Neural cell (in vitro differentiated cells): ENCODE measurements at regions not wholly inside any gene's neighbourhood (a gene's known extent, or its start where the extent isn't known, plus 50 kb on each side); places are given as distances from the start of the nearest gene placed in this dataset.
"Not testable (repeated sequence)": the region's sequence is repeated elsewhere in the genome, so short reads cannot be mapped to it uniquely, and the experiment has no call there.

Experiments
- H2AFZ ChIP-seq: fragments of 200-600, 300-800 bp; sonication (generic), shearing (Covaris generic); 2 replicates; pipeline ENCODE4 v1.6.0; 2014; ENCODE audit warnings: low read depth, mild to moderate bottlenecking, antibody characterized with exemption, low read length, moderate library complexity
- H3F3A ChIP-seq: fragments of 200-600 bp; shearing (Covaris generic); 2 replicates; pipeline ENCODE4 v1.6.1; 2016; ENCODE audit warnings: mild to moderate bottlenecking, moderate library complexity, mixed read lengths, antibody characterized with exemption, low read length; ENCODE audit not compliant: insufficient read depth, poor library complexity, severe bottlenecking
- H3K27ac ChIP-seq: fragments of 200-600, 300-800 bp; sonication (generic), shearing (Covaris generic); 2 replicates; pipeline ENCODE4 v1.5.1; 2014; ENCODE audit warnings: mild to moderate bottlenecking, low read length, moderate library complexity
- H3K27me3 ChIP-seq: fragments of 300-800, 200-600 bp; sonication (generic), shearing (Covaris generic); 2 replicates; pipeline ENCODE4 v1.6.0; 2014; ENCODE audit warnings: mild to moderate bottlenecking, low read depth, low read length, moderate library complexity; ENCODE audit not compliant: insufficient read depth
- H3K36me3 ChIP-seq: fragments of 300-800, 200-600 bp; sonication (generic), shearing (Covaris generic); 2 replicates; pipeline ENCODE4 v1.5.1; 2014; ENCODE audit warnings: mild to moderate bottlenecking, antibody characterized with exemption, low read length, moderate library complexity; ENCODE audit not compliant: insufficient read depth
- H3K4me2 ChIP-seq: fragments of 300-800, 200-600 bp; sonication (generic), shearing (Covaris generic); 2 replicates; pipeline ENCODE4 v1.6.0; 2014; ENCODE audit warnings: mild to moderate bottlenecking, low read length
- H3K4me3 ChIP-seq: fragments of 300-800, 200-600 bp; sonication (generic), shearing (Covaris generic); 2 replicates; pipeline ENCODE4 v1.5.1; 2014; ENCODE audit warnings: mild to moderate bottlenecking, low read length, moderate library complexity
- H3K79me2 ChIP-seq: fragments of 200-600 bp; shearing (Covaris generic); replicated peaks from 2 replicates; pipeline ENCODE4 v1.6.0; 2014; ENCODE audit warnings: mild to moderate bottlenecking, low read length, moderate library complexity; ENCODE audit not compliant: insufficient read depth
- H3K9ac ChIP-seq: fragments of 300-800, 200-600 bp; sonication (generic), shearing (Covaris generic); 2 replicates; pipeline ENCODE4 v1.6.1; 2016; ENCODE audit warnings: mild to moderate bottlenecking, low read length, mixed read lengths
- H3K9me2 ChIP-seq: fragments of 200-600 bp; shearing (Covaris generic); 2 replicates; pipeline ENCODE4 v1.6.1; 2016; ENCODE audit warnings: mild to moderate bottlenecking, low read length, mixed read lengths; ENCODE audit not compliant: insufficient read depth
- H3K9me3 ChIP-seq: fragments of 200-600, 300-800 bp; sonication (generic), shearing (Covaris generic); 2 replicates; pipeline ENCODE4 v1.6.1; 2016; ENCODE audit warnings: mild to moderate bottlenecking, mixed run types, low read length, moderate library complexity, mixed read lengths
- H4K20me1 ChIP-seq: fragments of 200-600 bp; shearing (Covaris generic); 2 replicates; pipeline ENCODE4 v1.6.1; 2016; ENCODE audit warnings: mild to moderate bottlenecking, mixed run types; ENCODE audit not compliant: insufficient read depth
- CTCF ChIP-seq: fragments of 450-650 bp; IDR thresholded peaks from 2 replicates; pipeline ENCODE4 v1.5.1; 2014; ENCODE audit warnings: antibody characterized with exemption, mild to moderate bottlenecking, moderate library complexity; ENCODE audit not compliant: poor library complexity, severe bottlenecking
- EP300 ChIP-seq: fragments of 450-650 bp; conservative IDR thresholded peaks from 2 replicates; pipeline ENCODE4 v1.6.1; 2014; ENCODE audit warnings: antibody characterized with exemption, mild to moderate bottlenecking, moderate library complexity; ENCODE audit not compliant: poor library complexity, severe bottlenecking
- EZH2 ChIP-seq: fragments of 200-600, 300-800 bp; shearing (Covaris generic), sonication (generic); IDR thresholded peaks from 2 replicates; pipeline ENCODE4 v1.6.1; 2014; ENCODE audit warnings: antibody characterized with exemption, low read length, borderline replicate concordance, mild to moderate bottlenecking; ENCODE audit not compliant: insufficient read depth, poor library complexity, severe bottlenecking
- MXI1 ChIP-seq: fragments of 450-650 bp; conservative IDR thresholded peaks from 2 replicates; pipeline ENCODE4 v1.6.1; 2014; ENCODE audit warnings: antibody characterized with exemption, mild to moderate bottlenecking; ENCODE audit not compliant: poor library complexity, severe bottlenecking
- POLR2AphosphoS5 ChIP-seq: IDR thresholded peaks from 2 replicates; pipeline ENCODE4 v1.6.1; 2012
- RAD21 ChIP-seq: fragments of 450-650 bp; conservative IDR thresholded peaks from 2 replicates; pipeline ENCODE4 v1.6.1; 2014; ENCODE audit warnings: antibody characterized with exemption, mild to moderate bottlenecking, moderate library complexity
- REST ChIP-seq: IDR thresholded peaks from 2 replicates; pipeline ENCODE4 v1.6.1; 2012; ENCODE audit warnings: borderline replicate concordance
- SMC3 ChIP-seq: fragments of 450-650 bp; conservative IDR thresholded peaks from 2 replicates; pipeline ENCODE4 v1.6.1; 2014; ENCODE audit warnings: antibody characterized with exemption, mild to moderate bottlenecking, moderate library complexity; ENCODE audit not compliant: poor library complexity
- TAF1 ChIP-seq: IDR thresholded peaks from 2 replicates; pipeline ENCODE4 v1.6.1; 2012; ENCODE audit warnings: low read depth

GRCh38 chr13:44313674-44314073 is 60.0 kb upstream of the SERP2 start:
- Histone ChIP-seq H3K4me2 (no peak overlapping the region), H3K9ac (no peak overlapping the region), H3K79me2 (no peaks in the 10 kb centered on the region), H3K9me3 (no peaks in the 10 kb centered on the region), H4K20me1 (no peaks in the 10 kb centered on the region), H3K27ac (no peak overlapping the region), H3K27me3 (no peaks in the 10 kb centered on the region), H2AFZ (no peak overlapping the region), H3F3A (no peaks in the 10 kb centered on the region), H3K9me2 (no peaks in the 10 kb centered on the region), H3K36me3 (no peaks in the 10 kb centered on the region), H3K4me3 (no peak overlapping the region)
- TF ChIP-seq POLR2AphosphoS5 (no peak), MXI1 (no peak), SMC3 (no peak), CTCF (no peak), EP300 (no peak), RAD21 (no peak), TAF1 (no peak), REST (no peak), EZH2 (no peak)

- H3K9ac ChIP-seq, H3K9me3 ChIP-seq, H3K9me2 ChIP-seq, H3F3A ChIP-seq, H3K79me2 ChIP-seq, H3K27ac ChIP-seq, H3K27me3 ChIP-seq, H4K20me1 ChIP-seq, H2AFZ ChIP-seq, H3K4me2 ChIP-seq, H3K36me3 ChIP-seq, H3K4me3 ChIP-seq: not testable (repeated sequence)
These were observed 59.5 kb upstream of the SERP2 start for GRCh38 chr13:44314160-44314559.

- no peaks in the 10 kb centered on the region for H4K20me1 ChIP-seq
- TF ChIP-seq REST (no peak), POLR2AphosphoS5 (no peak), TAF1 (no peak), MXI1 (no peak), RAD21 (no peak), EP300 (no peak), SMC3 (no peak), EZH2 (no peak), CTCF (no peak)
- no peak overlapping the region for H2AFZ ChIP-seq
- H3K27me3 ChIP-seq, result no peaks in the 10 kb centered on the region
- H3K4me3 ChIP-seq, result no peak overlapping the region
- no peak overlapping the region for H3K27ac ChIP-seq
- no peaks in the 10 kb centered on the region for H3K9me2 ChIP-seq
- H3K79me2 ChIP-seq, result no peaks in the 10 kb centered on the region
- H3K36me3 ChIP-seq, result no peaks in the 10 kb centered on the region
- H3K9me3 ChIP-seq, result no peaks in the 10 kb centered on the region
- no peak overlapping the region for H3K9ac ChIP-seq
- no peak overlapping the region for H3K4me2 ChIP-seq
- no peaks in the 10 kb centered on the region for H3F3A ChIP-seq
These were observed 55.9 kb upstream of the SERP2 start for GRCh38 chr13:44317752-44318151.
